ENCODE measurements at regions not wholly inside any gene's neighbourhood (a gene's known extent, or its start where the extent isn't known, plus 50 kb on each side); places are given as distances from the start of the nearest gene placed in this dataset.

- Histone ChIP-seq H3K27ac (no peak overlapping the region), H3K9ac (no peak overlapping the region), H3K4me1 (no peaks in the 10 kb centered on the region), H4K20me1 (no peaks in the 10 kb centered on the region; a peak in 1 of 22 replicates), H3K4me2 (no peak overlapping the region), H3K9me3 (replicated peaks in 1 of 11) (no peaks in the 10 kb centered on the region), H3K27me3 (no peaks in the 10 kb centered on the region), H3K36me3 (no peaks in the 10 kb centered on the region), H3K4me3 (no peak overlapping the region)
- TF ChIP-seq Cebpa-rat (IDR thresholded peaks at IDR 0.05), result no peak
These were observed 512.2 kb downstream of the PDHA2 start for GRCh38 chr4:96352051-96352517.

GRCh38 chr4:96354036-96354712 is 514.3 kb downstream of the PDHA2 start:
- Histone ChIP-seq H4K20me1 (no peaks in the 10 kb centered on the region; a peak in 1 of 22 replicates), H3K9me3 (replicated peaks in 1 of 11) (no peaks in the 10 kb centered on the region), H3K27me3 (no peaks in the 10 kb centered on the region), H3K9ac (no peak overlapping the region), H3K36me3 (no peaks in the 10 kb centered on the region), H3K4me3 (no peak overlapping the region), H3K4me1 (no peaks in the 10 kb centered on the region), H3K27ac (no peak overlapping the region), H3K4me2 (no peak overlapping the region)
- no peak for TF ChIP-seq Cebpa-rat (IDR thresholded peaks at IDR 0.05)

- no peak overlapping the region for H3K4me3 ChIP-seq
These were observed 515.5 kb downstream of the PDHA2 start for GRCh38 chr4:96355414-96355813.

DNA sequence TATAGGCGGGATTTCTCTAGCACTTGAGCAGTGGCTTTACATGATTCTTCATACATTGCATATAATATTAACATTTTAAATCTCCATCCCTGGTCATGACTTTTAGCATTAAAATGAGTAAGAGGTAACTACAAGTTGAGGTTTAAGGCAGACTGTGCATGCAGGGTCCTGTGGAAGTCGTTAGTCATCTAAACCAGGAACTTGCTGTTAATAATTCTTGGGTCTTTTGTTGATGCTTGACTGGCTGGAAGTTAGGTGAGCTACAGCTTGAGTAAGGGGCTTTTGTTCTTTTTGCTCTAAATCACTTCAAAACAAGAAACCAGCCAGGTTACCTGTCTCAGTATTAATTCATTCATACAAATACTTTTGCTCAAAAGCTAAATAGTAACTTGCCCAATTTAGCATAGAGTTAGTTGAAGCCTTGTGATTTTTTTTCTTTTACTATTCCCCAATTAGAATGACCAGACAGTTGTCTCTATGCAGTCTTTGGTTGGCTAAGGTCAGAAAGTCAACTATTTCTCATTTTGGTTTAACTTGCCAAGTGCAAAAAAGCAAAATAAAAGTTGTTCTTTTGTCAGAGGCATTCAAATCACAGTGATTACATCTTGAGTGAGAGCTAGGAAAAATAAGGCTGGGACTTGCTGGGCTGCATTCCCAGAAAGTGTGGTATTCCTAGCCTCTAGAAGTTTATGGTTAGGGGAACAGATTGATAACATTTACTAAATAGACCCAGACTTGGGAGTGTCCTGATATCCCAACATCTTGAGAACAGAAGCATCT is 516.9 kb downstream of the PDHA2 start:
- no peaks in the 10 kb centered on the region for H3K27me3 ChIP-seq
- H3K4me2 ChIP-seq, result no peak overlapping the region
- H3K9ac ChIP-seq, result no peak overlapping the region
- no peak for TF ChIP-seq Cebpa-rat (IDR thresholded peaks at IDR 0.05)
- H3K9me3 ChIP-seq (replicated peaks in 1 of 11), result no peaks in the 10 kb centered on the region
- H3K4me1 ChIP-seq, result no peaks in the 10 kb centered on the region
- no peaks in the 10 kb centered on the region for H3K36me3 ChIP-seq
- H3K27ac ChIP-seq, result no peak overlapping the region
- H4K20me1 ChIP-seq, result no peaks in the 10 kb centered on the region; a peak in 1 of 22 replicates
- H3K4me3 ChIP-seq, result no peak overlapping the region

More at GRCh38 chr4:96355414-96355813, 515.5 kb downstream of the PDHA2 start:
- no peaks in the 10 kb centered on the region; a peak in 1 of 22 replicates for H4K20me1 ChIP-seq
- H3K9ac ChIP-seq, result no peak overlapping the region
- H3K36me3 ChIP-seq, result no peaks in the 10 kb centered on the region
- no peaks in the 10 kb centered on the region for H3K4me1 ChIP-seq
- no peak overlapping the region for H3K4me2 ChIP-seq
- no peaks in the 10 kb centered on the region for H3K9me3 ChIP-seq (replicated peaks in 1 of 11)
- H3K27ac ChIP-seq, result no peak overlapping the region
- no peak for TF ChIP-seq Cebpa-rat (IDR thresholded peaks at IDR 0.05)
- H3K27me3 ChIP-seq, result no peaks in the 10 kb centered on the region

- H3K27ac ChIP-seq, result no peak overlapping the region
- H3K4me1 ChIP-seq, result no peaks in the 10 kb centered on the region
- no peaks in the 10 kb centered on the region for H3K27me3 ChIP-seq
These were observed 526.7 kb downstream of the PDHA2 start for GRCh38 chr4:96366632-96367031.

DNA sequence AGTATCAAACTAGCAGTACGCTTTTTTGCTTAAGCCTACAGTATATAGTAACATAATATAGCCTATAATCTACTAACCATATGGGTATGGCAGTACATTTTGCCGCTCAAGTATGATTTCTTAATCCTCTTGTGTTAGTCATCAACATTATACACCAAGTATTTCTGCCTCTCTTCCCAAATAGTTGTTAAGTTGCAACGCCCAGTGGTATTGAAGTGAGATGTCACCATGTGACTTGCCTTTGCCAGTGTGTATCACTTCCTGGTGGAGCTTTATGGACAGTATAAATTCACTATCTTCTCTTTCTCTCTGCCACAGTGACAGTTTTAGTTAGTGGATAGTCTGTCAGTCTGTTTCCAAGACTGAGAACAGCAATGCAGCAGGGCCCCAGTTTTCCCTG is 535.5 kb downstream of the PDHA2 start:
- H4K20me1 ChIP-seq, result no peaks in the 10 kb centered on the region
- peaks cover 0 to 5% (median 0%) of the 10 kb centered on the region in 10 experiments; a peak in 1 of 20 replicates for H3K4me1 ChIP-seq
- no peak for TF ChIP-seq Cebpa-rat (IDR thresholded peaks at IDR 0.05)
- H3K4me3 ChIP-seq, result no peak overlapping the region
- H3K4me2 ChIP-seq, result 0 out of 22 replicates have a peak overlapping the region, but pooled peaks of 1 of the 11 experiments have one; percentile 11
- H3K9ac ChIP-seq, result no peak overlapping the region
- H3K27me3 ChIP-seq, result no peaks in the 10 kb centered on the region
- peak overlapping the region in 1 of 11 experiments; percentile 33; a peak in 2 of 22 replicates for H3K27ac ChIP-seq
- H3K9me3 ChIP-seq (replicated peaks in 1 of 11), result peaks cover 0 to 3% (median 0%) of the 10 kb centered on the region in 11 experiments; a peak in 2 of 22 replicates
- H3K36me3 ChIP-seq, result no peaks in the 10 kb centered on the region

More at GRCh38 chr4:96366632-96367031, 526.7 kb downstream of the PDHA2 start:
- H4K20me1 ChIP-seq, result no peaks in the 10 kb centered on the region
- H3K9me3 ChIP-seq (replicated peaks in 1 of 11), result peaks cover 0 to 5% (median 0%) of the 10 kb centered on the region in 11 experiments; a peak in 2 of 22 replicates
- no peak overlapping the region for H3K4me3 ChIP-seq
- TF ChIP-seq Cebpa-rat (IDR thresholded peaks at IDR 0.05), result no peak
- no peak overlapping the region for H3K4me2 ChIP-seq
- no peak overlapping the region for H3K9ac ChIP-seq
- H3K36me3 ChIP-seq, result no peaks in the 10 kb centered on the region

DNA sequence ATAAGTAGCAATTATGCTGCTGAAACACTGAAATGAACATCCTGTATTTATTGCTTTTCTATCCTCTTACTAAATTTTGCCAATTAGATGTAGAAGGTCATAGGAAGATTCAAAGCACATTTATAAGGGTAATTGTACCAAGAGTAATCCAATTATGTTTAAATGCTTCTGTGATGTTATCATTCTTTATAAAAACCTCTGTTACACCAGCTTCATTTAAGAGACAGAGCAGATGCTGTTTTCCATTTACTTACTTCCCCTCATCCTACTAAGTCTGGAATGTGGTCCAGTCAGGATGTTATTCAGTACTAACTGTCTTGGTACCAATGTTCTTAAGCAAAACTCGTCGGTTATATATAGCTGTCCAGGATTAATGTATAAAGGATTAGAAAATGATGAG is 539.6 kb downstream of the PDHA2 start:
- no peaks in the 10 kb centered on the region for H3K27me3 ChIP-seq
- H3K9me3 ChIP-seq (replicated peaks in 1 of 11), result peaks cover 0 to 6% (median 0%) of the 10 kb centered on the region in 11 experiments; a peak in 2 of 22 replicates
- no peak overlapping the region for H3K4me2 ChIP-seq
- H3K4me3 ChIP-seq, result no peak overlapping the region
- H3K36me3 ChIP-seq, result no peaks in the 10 kb centered on the region
- peaks cover 0 to 18% (median 0%) of the 10 kb centered on the region in 10 experiments; a peak in 6 of 20 replicates for H3K4me1 ChIP-seq
- no peak overlapping the region for H3K27ac ChIP-seq
- no peak overlapping the region for H3K9ac ChIP-seq
- H4K20me1 ChIP-seq, result no peaks in the 10 kb centered on the region
- TF ChIP-seq Cebpa-rat (IDR thresholded peaks at IDR 0.05), result no peak

DNA sequence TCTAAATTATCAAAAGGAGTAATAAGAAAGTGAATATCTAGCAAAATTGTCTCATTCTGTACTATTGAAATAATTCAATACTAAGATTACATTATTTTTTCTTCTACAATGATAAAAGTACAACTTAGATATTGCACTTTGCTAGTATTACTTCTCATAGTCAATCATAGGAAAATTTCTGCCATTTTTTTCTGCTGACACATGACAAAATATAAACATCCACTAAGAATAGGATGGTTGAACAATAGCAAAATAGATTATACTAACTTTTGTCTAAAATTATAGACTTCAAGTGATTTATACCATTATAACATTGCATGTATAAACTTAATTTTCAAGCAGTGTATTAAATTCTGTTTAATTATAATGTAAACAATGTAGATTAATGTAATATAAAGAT is 540.2 kb downstream of the PDHA2 start:
- Histone ChIP-seq H3K4me3 (no peak overlapping the region), H4K20me1 (no peaks in the 10 kb centered on the region), H3K27ac (no peak overlapping the region), H3K4me1 (peaks cover 0 to 18% (median 0%) of the 10 kb centered on the region in 10 experiments; a peak in 6 of 20 replicates), H3K4me2 (no peak overlapping the region), H3K27me3 (no peaks in the 10 kb centered on the region), H3K9me3 (replicated peaks in 1 of 11) (peaks cover 0 to 6% (median 0%) of the 10 kb centered on the region in 11 experiments; a peak in 2 of 22 replicates), H3K9ac (no peak overlapping the region), H3K36me3 (no peaks in the 10 kb centered on the region)
- TF ChIP-seq Cebpa-rat (IDR thresholded peaks at IDR 0.05), result no peak

GRCh38 chr4:96383349-96383748 is 543.5 kb downstream of the PDHA2 start:
- peak overlapping the region in 3 of 11 experiments; percentile 25 to 56 (median 53); a peak in 5 of 22 replicates for H3K4me2 ChIP-seq
- no peak overlapping the region for H3K27ac ChIP-seq
- no peak overlapping the region for H3K9ac ChIP-seq

More at GRCh38 chr4:96383349-96383748, 543.5 kb downstream of the PDHA2 start:
- no peaks in the 10 kb centered on the region for H4K20me1 ChIP-seq
- no peaks in the 10 kb centered on the region for H3K36me3 ChIP-seq
- H3K9me3 ChIP-seq (replicated peaks in 1 of 11), result peaks cover 0 to 6% (median 0%) of the 10 kb centered on the region in 11 experiments; a peak in 2 of 22 replicates
- no peak overlapping the region for H3K4me3 ChIP-seq
- H3K27me3 ChIP-seq, result no peaks in the 10 kb centered on the region
- H3K4me1 ChIP-seq, result peaks cover 0 to 18% (median 0%) of the 10 kb centered on the region in 10 experiments; a peak in 6 of 20 replicates
- no peak for TF ChIP-seq Cebpa-rat (IDR thresholded peaks at IDR 0.05)

Data from BLaER1 treated with 17β-estradiol and CSF1 and Interleukin-3, amounts not matched to agents 10 nM and 100 nM (cell line).